SK-N-MC (cell line): ENCODE measurements at regions not wholly inside any gene's neighbourhood (a gene's known extent, or its start where the extent isn't known, plus 50 kb on each side); places are given as distances from the start of the nearest gene placed in this dataset.

Experiments
- EZH2 ChIP-seq: fragments of 200-600 bp; sonication (generic); IDR thresholded peaks from one replicate; pipeline ENCODE4 v1.6.1; 2017; ENCODE audit warnings: antibody characterized with exemption
- POLR2AphosphoS5 ChIP-seq: IDR thresholded peaks from 2 replicates; pipeline ENCODE4 v1.6.1; 2012; ENCODE audit warnings: mild to moderate bottlenecking, low read depth, low read length, borderline replicate concordance

- TF ChIP-seq POLR2AphosphoS5 (no peak), EZH2 (no peak)
Measured at GRCh38 chr16:86389566-86390328, 120.6 kb upstream of the FOXF1 start.
